ENCODE measurements at regions not wholly inside any gene's neighbourhood (a gene's known extent, or its start where the extent isn't known, plus 50 kb on each side); places are given as distances from the start of the nearest gene placed in this dataset.

- Histone ChIP-seq H3K27me3 (ENCODE audit: low read depth) (no peaks in the 10 kb centered on the region), H3K4me1 (no peaks in the 10 kb centered on the region), H3K4me3 (no peak overlapping the region), H3K36me3 (no peaks in the 10 kb centered on the region), H3K9me3 (replicated peaks) (peaks cover 6% of the 10 kb centered on the region), H3K27ac (replicated peaks) (no peak overlapping the region)
- DNase-seq: no peak
- intact Hi-C loops (cut with micrococcal nuclease): no loop called here
- no peak for TF ChIP-seq CTCF (IDR thresholded peaks at IDR 0.05; ENCODE audit: borderline replicate concordance)
Observed at GRCh38 chr12:84135586-84136279, 776.9 kb downstream of the SLC6A15 start.

DNA sequence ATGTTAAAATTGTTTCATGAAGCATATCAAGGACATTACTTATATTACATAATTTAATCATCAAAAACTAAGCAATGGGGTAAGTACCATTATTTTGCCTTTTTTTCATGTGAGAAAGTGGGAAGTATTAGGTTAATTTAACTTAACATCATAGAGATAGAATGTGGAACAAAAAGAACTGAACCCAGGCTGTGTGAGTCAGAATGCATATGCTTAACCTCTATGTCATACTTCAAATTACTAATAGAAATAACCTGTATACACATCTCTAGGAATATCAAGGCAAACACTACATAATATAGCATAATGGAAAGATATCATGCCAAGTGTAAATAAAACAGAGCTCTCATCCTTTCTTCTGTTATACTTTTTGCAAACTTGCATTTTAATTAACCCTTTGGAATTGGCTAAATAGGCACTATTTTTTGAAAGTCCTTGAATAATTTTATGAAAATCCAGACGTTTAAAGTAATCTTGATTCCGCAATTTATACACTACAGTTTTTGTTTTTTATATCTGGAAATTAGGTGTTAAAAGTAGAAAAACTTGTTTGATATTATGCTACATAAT lies 777.7 kb downstream of the SLC6A15 start:
- no peak for TF ChIP-seq CTCF (IDR thresholded peaks at IDR 0.05; ENCODE audit: borderline replicate concordance)
- H3K27me3 ChIP-seq (ENCODE audit: low read depth): no peaks in the 10 kb centered on the region
- peaks cover 6% of the 10 kb centered on the region for H3K9me3 ChIP-seq (replicated peaks)
- no peaks in the 10 kb centered on the region for H3K36me3 ChIP-seq
- H3K27ac ChIP-seq (replicated peaks): no peak overlapping the region
- intact Hi-C loops (cut with micrococcal nuclease): no loop called here
- H3K4me3 ChIP-seq: no peak overlapping the region
- no peak for DNase-seq
- H3K4me1 ChIP-seq: no peaks in the 10 kb centered on the region

GRCh38 chr12:84131076-84131475 lies 781.5 kb downstream of the SLC6A15 start:
- no peak overlapping the region for H3K4me3 ChIP-seq
- peaks cover 12% of the 10 kb centered on the region for H3K9me3 ChIP-seq (replicated peaks)
- H3K27ac ChIP-seq (replicated peaks): no peak overlapping the region
- intact Hi-C loops (cut with micrococcal nuclease): no loop called here
- no peaks in the 10 kb centered on the region for H3K36me3 ChIP-seq
- H3K4me1 ChIP-seq: no peaks in the 10 kb centered on the region
- H3K27me3 ChIP-seq (ENCODE audit: low read depth): no peaks in the 10 kb centered on the region
- no peak for DNase-seq
- no peak for TF ChIP-seq CTCF (IDR thresholded peaks at IDR 0.05; ENCODE audit: borderline replicate concordance)

DNA sequence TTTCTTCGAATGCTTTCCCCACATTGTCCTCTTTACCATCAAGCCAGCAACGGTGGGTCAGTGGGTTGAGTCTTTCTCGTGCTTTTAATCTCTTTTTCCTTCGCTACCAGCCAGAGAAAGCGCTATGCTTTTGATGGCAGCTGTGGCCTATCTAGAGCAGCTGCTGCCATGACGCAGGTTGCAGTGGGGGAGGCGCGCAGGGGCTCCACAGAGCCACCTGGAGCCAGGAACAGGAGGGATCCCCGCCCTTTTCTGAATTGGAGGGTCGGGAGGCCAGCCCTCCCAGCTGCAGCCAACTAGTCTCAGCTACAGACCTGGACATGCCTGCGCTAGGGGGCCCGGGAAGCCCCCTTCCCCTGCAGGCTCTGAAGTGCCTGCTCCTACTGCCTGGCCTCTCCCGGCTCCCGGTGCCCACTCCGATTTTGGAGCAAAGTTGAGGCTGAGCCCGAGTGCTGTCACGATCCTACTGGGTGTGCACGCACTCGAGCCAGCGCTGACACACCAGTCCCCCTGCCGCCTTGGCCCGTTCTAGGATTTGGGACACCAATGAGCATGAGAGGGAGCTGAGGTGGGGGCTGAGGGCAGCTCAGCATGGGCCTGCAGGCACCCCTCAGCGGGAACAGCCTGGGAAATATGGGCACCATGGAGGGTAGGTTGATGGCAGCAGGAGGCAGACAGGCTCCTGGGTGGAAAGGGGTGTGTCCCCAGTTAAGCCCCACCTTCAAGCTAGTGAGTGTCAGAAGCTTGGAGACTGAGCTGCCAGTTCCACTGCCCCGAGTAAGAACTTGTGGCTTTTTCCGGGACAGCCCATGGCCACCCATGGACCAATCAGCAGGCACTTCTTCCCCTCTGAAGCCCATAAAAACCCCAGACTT lies 784.2 kb downstream of the SLC6A15 start:
- no peak for TF ChIP-seq CTCF (IDR thresholded peaks at IDR 0.05; ENCODE audit: borderline replicate concordance)
- H3K4me1 ChIP-seq: no peaks in the 10 kb centered on the region
- H3K36me3 ChIP-seq: no peaks in the 10 kb centered on the region
- no peak overlapping the region for H3K27ac ChIP-seq (replicated peaks)
- no peak for DNase-seq
- no peaks in the 10 kb centered on the region for H3K27me3 ChIP-seq (ENCODE audit: low read depth)
- H3K9me3 ChIP-seq (replicated peaks): peaks cover 12% of the 10 kb centered on the region
- intact Hi-C loops (cut with micrococcal nuclease): no loop called here
- no peak overlapping the region for H3K4me3 ChIP-seq

DNA sequence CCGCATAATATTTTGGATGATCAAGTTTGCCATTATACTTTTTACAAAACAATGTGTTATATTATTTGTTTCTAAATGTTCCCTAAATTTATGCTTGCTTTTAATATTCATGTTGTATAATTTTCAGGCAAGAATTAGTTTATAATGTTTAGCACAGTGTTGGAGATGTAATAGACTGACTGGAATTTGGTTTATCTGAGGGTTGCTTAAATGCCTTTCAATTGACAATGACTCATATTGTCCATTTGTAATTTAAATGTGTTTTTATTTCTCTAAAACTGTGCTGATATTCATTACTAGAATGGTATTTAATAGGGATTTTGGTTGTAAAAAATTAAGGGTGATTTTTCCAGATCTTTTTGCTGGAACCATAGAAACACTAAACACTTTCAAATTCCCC lies 788.4 kb downstream of the SLC6A15 start:
- TF ChIP-seq CTCF (IDR thresholded peaks at IDR 0.05; ENCODE audit: borderline replicate concordance): no peak
- peaks cover 5% of the 10 kb centered on the region for H3K9me3 ChIP-seq (replicated peaks)
- H3K4me1 ChIP-seq: no peaks in the 10 kb centered on the region
- H3K27ac ChIP-seq (replicated peaks): no peak overlapping the region
- H3K4me3 ChIP-seq: no peak overlapping the region
- intact Hi-C loops (cut with micrococcal nuclease): no loop called here
- no peaks in the 10 kb centered on the region for H3K36me3 ChIP-seq
- H3K27me3 ChIP-seq (ENCODE audit: low read depth): no peaks in the 10 kb centered on the region
- DNase-seq: no peak
